Fibroblast of the conjunctiva (primary cell): ENCODE measurements at regions not wholly inside any gene's neighbourhood (a gene's known extent, or its start where the extent isn't known, plus 50 kb on each side); places are given as distances from the start of the nearest gene placed in this dataset.

ENCODE experiments used
- DNase-seq: peaks from one replicate; pipeline ENCODE4 v3.0.0-alpha.2; 2010; ENCODE audit warnings: low read depth

GRCh38 chr14:101405171-101405883 lies 156.0 kb upstream of the DIO3 start:
- DNase-seq: peak; percentile 21

- DNase-seq: no peak
These were observed 154.4 kb upstream of the DIO3 start for GRCh38 chr14:101406921-101407320.

GRCh38 chr14:101407328-101407727 lies 154.0 kb upstream of the DIO3 start:
- no peak for DNase-seq

- peak; percentile 30 for DNase-seq
These were observed 153.0 kb upstream of the DIO3 start for GRCh38 chr14:101408077-101408831.

GRCh38 chr14:101409006-101409543 lies 152.2 kb upstream of the DIO3 start:
- no peak for DNase-seq

GRCh38 chr14:101410126-101410525 lies 151.2 kb upstream of the DIO3 start:
- no peak for DNase-seq

GRCh38 chr14:101411151-101411550 lies 150.1 kb upstream of the DIO3 start:
- DNase-seq: no peak

GRCh38 chr14:101411779-101412178 lies 149.5 kb upstream of the DIO3 start:
- no peak for DNase-seq

GRCh38 chr14:101412739-101413138 lies 148.6 kb upstream of the DIO3 start:
- DNase-seq: no peak

GRCh38 chr14:101417434-101417833 lies 143.9 kb upstream of the DIO3 start:
- DNase-seq: no peak

GRCh38 chr14:101418601-101419000 lies 142.7 kb upstream of the DIO3 start:
- DNase-seq: no peak

- DNase-seq: no peak
These were observed 134.8 kb upstream of the DIO3 start for GRCh38 chr14:101426466-101426865.

- DNase-seq: no peak
These were observed 132.9 kb upstream of the DIO3 start for GRCh38 chr14:101428409-101428808.

GRCh38 chr14:101435546-101435945 lies 125.7 kb upstream of the DIO3 start:
- no peak for DNase-seq

GRCh38 chr14:101439023-101439422 lies 122.3 kb upstream of the DIO3 start:
- no peak for DNase-seq

GRCh38 chr14:101440496-101440895 lies 120.8 kb upstream of the DIO3 start:
- DNase-seq: no peak

GRCh38 chr14:101441710-101442109 lies 119.6 kb upstream of the DIO3 start:
- DNase-seq: no peak

GRCh38 chr14:101442451-101442850 lies 118.8 kb upstream of the DIO3 start:
- DNase-seq: no peak

- DNase-seq: no peak
These were observed 117.2 kb upstream of the DIO3 start for GRCh38 chr14:101444116-101444515.

GRCh38 chr14:101445278-101445677 lies 116.0 kb upstream of the DIO3 start:
- DNase-seq: no peak

GRCh38 chr14:101446387-101446969 lies 114.8 kb upstream of the DIO3 start:
- DNase-seq: no peak

GRCh38 chr14:101449114-101449513 lies 112.2 kb upstream of the DIO3 start:
- DNase-seq: no peak

GRCh38 chr14:101451166-101451565 lies 110.1 kb upstream of the DIO3 start:
- no peak for DNase-seq
